Esophagus squamous epithelium (tissue), 5 donors: ENCODE measurements at regions not wholly inside any gene's neighbourhood (a gene's known extent, or its start where the extent isn't known, plus 50 kb on each side); places are given as distances from the start of the nearest gene placed in this dataset.

Experiments used
- DNase-seq: peaks from one replicate; lab custom pipeline; 2025; lab: John Stamatoyannopoulos, UW
- H3K27ac ChIP-seq, 4 donors: fragments of 200-600 bp; sonication (generic); one replicate each; pipeline ENCODE4 v1.5.1; 2016 to 2019; ENCODE audit warnings: mild to moderate bottlenecking in 1 of 4
- H3K27me3 ChIP-seq, 4 donors: fragments of 200-600 bp; sonication (generic); 1 replicate in 3 of 4; 2 replicates in 1 of 4; pipeline versions ENCODE4 v1.5.1 to v1.6.0; 2017 to 2021; ENCODE audit warnings: antibody characterized with exemption in 1 of 4
- H3K36me3 ChIP-seq, 3 donors: fragments of 200-600 bp; sonication (generic); one replicate each; pipeline ENCODE4 v1.5.1; 2016 to 2019
- H3K4me1 ChIP-seq, 3 donors: fragments of 200-600 bp; sonication (generic); one replicate each; pipeline ENCODE4 v1.5.1; 2017 to 2019
- H3K4me3 ChIP-seq, 4 donors: fragments of 200-600 bp; sonication (generic); 1 replicate in 3 of 4; 2 replicates in 1 of 4; pipeline ENCODE4 v1.5.1; 2016 to 2019; ENCODE audit warnings: mild to moderate bottlenecking in 2 of 4, moderate library complexity in 1 of 4
- H3K9me3 ChIP-seq, 3 donors: fragments of 200-600 bp; sonication (generic); one replicate each; pipeline ENCODE4 v1.5.1; 2016 to 2019
- CTCF ChIP-seq, 6 experiments: fragments of 450-650 bp in 4 of 6; fragments of 200-600 bp in 2 of 6; sonication (generic) in 2 of 6; IDR thresholded peaks; one replicate each; pipeline ENCODE4 v1.5.1; 2016 to 2019; ENCODE audit warnings: antibody characterized with exemption in 6 of 6, mild to moderate bottlenecking in 4 of 6, moderate library complexity in 4 of 6
- POLR2A ChIP-seq, 4 donors: fragments of 450-650 bp; IDR thresholded peaks; one replicate each; pipeline ENCODE4 v1.6.1; 2017; ENCODE audit warnings: antibody characterized with exemption in 4 of 4, mild to moderate bottlenecking in 4 of 4, moderate library complexity in 3 of 4
- WGBS, 2 donors: methylation state at CpG; one replicate each; pipeline ENCODE4 v1.1.5; 2018; 5-methylcytosine and 5-hydroxymethylcytosine counted together
- intact Hi-C: fragments of 100-400 bp; cut with DNase I; formaldehyde crosslinking; loops from one replicate; pipeline ENCODE4 v1.15.0; 2022
- donor health status: DM: yes; HTN: yes; CAD: no.

GRCh38 chr14:97499790-97500481, 702.8 kb downstream of the VRK1 start:
- Histone ChIP-seq H3K36me3 (no peaks in the 10 kb centered on the region), H3K4me1 (peaks cover 0 to 31% (median 5%) of the 10 kb centered on the region in 3 donors), H3K9me3 (no peaks in the 10 kb centered on the region), H3K27me3 (no peaks in the 10 kb centered on the region), H3K27ac (peak overlapping the region in 1 of 4 donors; percentile 29), H3K4me3 (no peak overlapping the region)
- 42% methylated on average over 4 to 6 of the region's 6 CpGs for WGBS, 2 donors
- intact Hi-C loops: no loop called here
- no peak for DNase-seq
- TF ChIP-seq POLR2A (IDR thresholded peaks at IDR 0.05): no peak

GRCh38 chr14:97506626-97507025, 709.4 kb downstream of the VRK1 start:
- DNase-seq: no peak
- H3K4me3 ChIP-seq: no peak overlapping the region
- 33 to 63% methylated on average over 2 of the region's 2 CpGs for WGBS, 2 donors
- H3K27me3 ChIP-seq: no peaks in the 10 kb centered on the region
- H3K9me3 ChIP-seq: peaks cover 0 to 6% (median 6%) of the 10 kb centered on the region in 3 donors
- H3K27ac ChIP-seq: no peak overlapping the region
- H3K36me3 ChIP-seq: no peaks in the 10 kb centered on the region
- H3K4me1 ChIP-seq: no peaks in the 10 kb centered on the region
- intact Hi-C loops: no loop called here
- TF ChIP-seq CTCF (IDR thresholded peaks at IDR 0.05) (no peak), POLR2A (IDR thresholded peaks at IDR 0.05) (no peak)

- H3K27me3 ChIP-seq: no peaks in the 10 kb centered on the region
- intact Hi-C loops: no loop called here
- WGBS, 2 donors: 76 to 81% methylated on average over 5 of the region's 5 CpGs
- H3K27ac ChIP-seq: no peak overlapping the region
- H3K36me3 ChIP-seq: no peaks in the 10 kb centered on the region
- DNase-seq: no peak
- no peak for TF ChIP-seq CTCF (IDR thresholded peaks at IDR 0.05)
- TF ChIP-seq POLR2A (IDR thresholded peaks at IDR 0.05): no peak
- no peaks in the 10 kb centered on the region for H3K9me3 ChIP-seq
- no peak overlapping the region for H3K4me3 ChIP-seq
- no peaks in the 10 kb centered on the region for H3K4me1 ChIP-seq
Measured at GRCh38 chr14:97513891-97514290, 716.7 kb downstream of the VRK1 start.

- intact Hi-C loops: no loop called here
- no peak for DNase-seq
Measured at GRCh38 chr14:97517566-97518234, 720.5 kb downstream of the VRK1 start.

GRCh38 chr14:97523936-97524335, 726.8 kb downstream of the VRK1 start:
- H3K4me1 ChIP-seq: no peaks in the 10 kb centered on the region
- no peak overlapping the region for H3K4me3 ChIP-seq
- no peaks in the 10 kb centered on the region for H3K36me3 ChIP-seq
- 20 to 23% methylated on average over 2 to 3 of the region's 3 CpGs for WGBS, 2 donors
- intact Hi-C loops: no loop called here
- no peak for DNase-seq
- H3K9me3 ChIP-seq: no peaks in the 10 kb centered on the region
- H3K27me3 ChIP-seq: peaks cover 0 to 3% (median 0%) of the 10 kb centered on the region in 4 donors
- no peak for TF ChIP-seq POLR2A (IDR thresholded peaks at IDR 0.05)
- TF ChIP-seq CTCF (IDR thresholded peaks at IDR 0.05): no peak
- H3K27ac ChIP-seq: no peak overlapping the region

More at GRCh38 chr14:97517566-97518234, 720.5 kb downstream of the VRK1 start:
- no peaks in the 10 kb centered on the region for H3K9me3 ChIP-seq
- H3K4me3 ChIP-seq: no peak overlapping the region
- no peaks in the 10 kb centered on the region for H3K4me1 ChIP-seq
- no peak overlapping the region for H3K27ac ChIP-seq
- no peak for TF ChIP-seq CTCF (IDR thresholded peaks at IDR 0.05)
- TF ChIP-seq POLR2A (IDR thresholded peaks at IDR 0.05): no peak
- H3K36me3 ChIP-seq: no peaks in the 10 kb centered on the region
- H3K27me3 ChIP-seq: peaks cover 0 to 3% (median 0%) of the 10 kb centered on the region in 4 donors
- 65 to 76% methylated on average over 5 of the region's 5 CpGs for WGBS, 2 donors
